ENCODE measurements at regions not wholly inside any gene's neighbourhood (a gene's known extent, or its start where the extent isn't known, plus 50 kb on each side); places are given as distances from the start of the nearest gene placed in this dataset.

DNA sequence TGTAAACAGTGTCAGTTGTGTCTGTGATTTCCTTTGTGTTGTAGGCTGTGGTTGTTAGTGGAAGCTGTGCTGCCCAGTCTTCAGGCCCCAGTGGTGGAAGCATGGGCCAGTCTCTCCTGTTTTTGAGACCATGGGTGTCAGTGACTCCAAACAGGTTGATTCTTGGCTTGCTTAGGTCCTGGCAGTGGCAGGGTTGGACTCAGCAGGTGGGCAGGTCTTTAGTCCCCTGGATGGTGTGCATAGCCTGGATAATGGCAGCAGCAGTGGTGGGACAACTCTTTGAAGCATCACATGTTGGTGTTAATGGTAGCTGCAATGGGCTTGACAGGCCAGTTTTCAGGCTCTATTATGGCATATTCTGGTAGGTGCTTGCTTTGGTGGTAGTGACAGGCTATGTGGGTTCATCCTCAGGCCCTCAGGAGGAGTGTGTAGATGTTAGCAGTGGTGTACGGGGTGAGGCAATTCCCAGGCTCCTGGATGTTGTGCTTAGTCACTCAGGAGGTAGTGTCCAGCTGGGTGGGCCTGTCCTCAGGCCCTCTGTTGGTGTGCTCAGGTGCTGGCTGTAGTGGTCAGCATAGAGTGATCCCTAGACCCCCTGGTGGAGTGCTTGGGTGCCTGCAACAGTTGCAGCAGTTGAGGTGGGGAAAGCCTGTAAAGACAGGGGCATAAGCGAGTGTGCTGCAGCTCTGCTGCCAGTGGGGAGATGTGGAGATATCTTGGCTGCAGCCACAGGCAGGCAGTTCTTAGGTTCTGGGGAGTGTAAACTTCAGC, 596.7 kb downstream of the PDCD6IP start:
- no peaks in the 10 kb centered on the region for H3K27me3 ChIP-seq (replicated peaks)
- TF ChIP-seq, protein P1, sequence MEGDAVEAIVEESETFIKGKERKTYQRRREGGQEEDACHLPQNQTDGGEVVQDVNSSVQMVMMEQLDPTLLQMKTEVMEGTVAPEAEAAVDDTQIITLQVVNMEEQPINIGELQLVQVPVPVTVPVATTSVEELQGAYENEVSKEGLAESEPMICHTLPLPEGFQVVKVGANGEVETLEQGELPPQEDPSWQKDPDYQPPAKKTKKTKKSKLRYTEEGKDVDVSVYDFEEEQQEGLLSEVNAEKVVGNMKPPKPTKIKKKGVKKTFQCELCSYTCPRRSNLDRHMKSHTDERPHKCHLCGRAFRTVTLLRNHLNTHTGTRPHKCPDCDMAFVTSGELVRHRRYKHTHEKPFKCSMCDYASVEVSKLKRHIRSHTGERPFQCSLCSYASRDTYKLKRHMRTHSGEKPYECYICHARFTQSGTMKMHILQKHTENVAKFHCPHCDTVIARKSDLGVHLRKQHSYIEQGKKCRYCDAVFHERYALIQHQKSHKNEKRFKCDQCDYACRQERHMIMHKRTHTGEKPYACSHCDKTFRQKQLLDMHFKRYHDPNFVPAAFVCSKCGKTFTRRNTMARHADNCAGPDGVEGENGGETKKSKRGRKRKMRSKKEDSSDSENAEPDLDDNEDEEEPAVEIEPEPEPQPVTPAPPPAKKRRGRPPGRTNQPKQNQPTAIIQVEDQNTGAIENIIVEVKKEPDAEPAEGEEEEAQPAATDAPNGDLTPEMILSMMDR (IDR thresholded peaks at IDR 0.05; ENCODE audit: low read depth, low read length, missing control alignments), result no peak
- DNase-seq, result no peak
- no peak overlapping the region for H3K27ac ChIP-seq
- no peaks in the 10 kb centered on the region for H3K36me3 ChIP-seq (replicated peaks)
- no peak overlapping the region for H3K4me3 ChIP-seq (ENCODE audit: low read depth, low read length)
- in situ Hi-C loops (cut with HindIII; ENCODE audit: low pct_ligation_motif_present, low sequenced_read_pairs), result no loop called here

DNA sequence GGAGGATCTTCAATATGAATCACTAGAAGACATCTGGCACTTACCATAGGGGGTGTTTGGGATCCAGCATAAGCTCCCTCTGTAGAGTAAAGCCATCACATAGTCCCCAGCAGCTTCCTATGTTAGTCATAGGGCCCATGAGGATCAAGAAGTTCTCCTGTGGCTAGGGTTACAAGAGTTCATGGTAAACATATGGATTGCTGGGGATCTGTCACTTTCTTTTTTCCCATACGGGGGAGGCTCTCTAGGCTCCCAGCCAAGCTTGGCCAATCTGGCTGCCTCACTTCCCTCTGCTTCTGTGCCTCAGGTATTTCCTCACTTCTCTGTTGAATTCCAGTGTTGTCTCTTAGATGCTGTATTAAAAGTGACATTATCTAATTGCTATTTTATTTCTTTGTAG, 597.9 kb downstream of the PDCD6IP start:
- in situ Hi-C loops (cut with HindIII; ENCODE audit: low pct_ligation_motif_present, low sequenced_read_pairs), result no loop called here

DNA sequence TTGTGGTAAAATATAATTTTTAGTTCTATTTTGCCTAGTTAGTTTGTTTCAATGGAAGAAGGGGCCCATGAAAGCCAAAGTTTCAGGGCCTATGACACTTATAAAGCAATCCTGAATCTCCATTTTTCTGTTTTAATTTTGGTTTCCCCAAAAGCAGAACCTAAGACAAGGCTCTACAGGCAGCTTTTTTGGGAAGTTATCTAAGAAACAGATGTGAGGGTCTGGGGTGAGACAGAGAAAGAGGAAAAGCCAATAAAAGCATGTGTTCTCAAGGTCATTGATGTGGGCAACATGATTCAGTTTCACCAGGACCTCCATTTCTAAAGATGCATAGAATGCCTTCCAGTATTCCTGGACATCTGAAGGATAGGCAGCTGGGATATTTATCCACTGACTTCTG, 598.5 kb downstream of the PDCD6IP start:
- no peaks in the 10 kb centered on the region for H3K27me3 ChIP-seq (replicated peaks)
- TF ChIP-seq, protein P1 (IDR thresholded peaks at IDR 0.05; ENCODE audit: low read depth, low read length, missing control alignments), result no peak
- no peak for DNase-seq
- H3K27ac ChIP-seq, result no peak overlapping the region
- in situ Hi-C loops (cut with HindIII; ENCODE audit: low pct_ligation_motif_present, low sequenced_read_pairs), result no loop called here
- H3K36me3 ChIP-seq (replicated peaks), result no peaks in the 10 kb centered on the region
- H3K4me3 ChIP-seq (ENCODE audit: low read depth, low read length), result no peak overlapping the region

More for the DNA sequence above, 597.9 kb downstream of the PDCD6IP start:
- Histone ChIP-seq H3K4me3 (ENCODE audit: low read depth, low read length) (no peak overlapping the region), H3K27me3 (replicated peaks) (no peaks in the 10 kb centered on the region), H3K36me3 (replicated peaks) (no peaks in the 10 kb centered on the region), H3K27ac (no peak overlapping the region)
- DNase-seq, result no peak
- TF ChIP-seq, protein P1 (IDR thresholded peaks at IDR 0.05; ENCODE audit: low read depth, low read length, missing control alignments), result no peak

DNA sequence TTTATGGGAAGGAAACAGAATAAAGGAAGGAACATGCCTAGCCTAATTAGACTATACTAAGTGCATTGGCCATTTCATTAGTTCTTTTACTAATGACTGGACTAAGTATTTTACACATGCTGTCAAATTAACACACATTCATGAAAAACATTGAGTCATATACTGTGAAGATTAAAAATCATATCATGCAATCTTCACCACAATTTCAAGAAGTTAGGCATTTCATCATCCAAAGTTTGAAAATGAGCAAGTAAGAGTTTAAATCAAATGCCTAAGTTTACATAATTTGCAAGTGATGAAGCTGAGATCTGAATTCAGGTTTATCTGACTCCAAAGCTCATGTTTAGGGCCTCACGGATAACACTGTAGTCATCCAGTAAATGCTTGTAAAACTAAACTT, 601.0 kb downstream of the PDCD6IP start:
- TF ChIP-seq, protein P1 (IDR thresholded peaks at IDR 0.05; ENCODE audit: low read depth, low read length, missing control alignments), result no peak
- no peaks in the 10 kb centered on the region for H3K36me3 ChIP-seq (replicated peaks)
- H3K4me3 ChIP-seq (ENCODE audit: low read depth, low read length), result no peak overlapping the region
- no peak for DNase-seq
- in situ Hi-C loops (cut with HindIII; ENCODE audit: low pct_ligation_motif_present, low sequenced_read_pairs), result no loop called here
- H3K27ac ChIP-seq, result no peak overlapping the region
- no peaks in the 10 kb centered on the region for H3K27me3 ChIP-seq (replicated peaks)

DNA sequence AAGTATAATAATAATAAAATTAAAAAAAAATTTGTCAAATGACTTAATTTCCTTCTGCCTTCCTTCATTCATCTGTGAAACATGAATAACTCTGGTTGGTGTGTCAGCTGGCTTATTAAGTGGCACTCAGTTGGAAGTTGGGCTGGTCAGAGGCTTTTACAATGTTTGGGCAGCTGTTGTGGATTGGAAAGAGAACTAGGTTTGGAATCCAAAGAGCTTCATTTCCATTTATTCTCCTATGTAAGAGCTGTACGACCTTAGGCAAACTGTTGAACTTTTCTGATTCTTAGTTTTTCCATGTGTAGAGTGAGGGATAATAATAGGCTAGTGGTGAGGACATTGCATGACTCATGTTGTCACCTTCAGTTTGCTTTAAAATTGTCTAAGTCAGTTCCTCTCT, 606.7 kb downstream of the PDCD6IP start:
- H3K27ac ChIP-seq, result no peak overlapping the region
- DNase-seq, result no peak
- TF ChIP-seq, protein P1 (IDR thresholded peaks at IDR 0.05; ENCODE audit: low read depth, low read length, missing control alignments), result no peak
- H3K4me3 ChIP-seq (ENCODE audit: low read depth, low read length), result no peak overlapping the region
- H3K27me3 ChIP-seq (replicated peaks), result no peaks in the 10 kb centered on the region
- in situ Hi-C loops (cut with HindIII; ENCODE audit: low pct_ligation_motif_present, low sequenced_read_pairs), result no loop called here
- no peaks in the 10 kb centered on the region for H3K36me3 ChIP-seq (replicated peaks)

DNA sequence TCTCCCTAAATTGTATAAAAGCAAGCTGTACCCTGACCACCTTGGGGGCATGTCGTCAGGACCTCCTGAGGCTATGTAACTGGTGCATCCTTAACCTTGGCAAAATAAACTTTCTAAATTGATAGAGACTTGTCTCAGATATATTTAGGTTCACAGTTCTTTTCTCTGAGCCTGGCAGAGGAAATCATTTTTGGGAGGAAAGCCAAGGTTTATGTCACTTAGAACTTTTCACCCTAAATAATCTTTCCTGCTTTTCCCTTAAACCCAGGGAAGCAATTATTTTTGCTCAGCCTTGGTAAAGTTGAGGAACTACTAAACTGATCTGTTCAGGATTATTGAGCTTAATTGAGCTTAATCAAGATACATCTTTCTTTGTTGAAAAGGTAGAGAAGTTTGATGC, 608.9 kb downstream of the PDCD6IP start:
- TF ChIP-seq, protein P1 (IDR thresholded peaks at IDR 0.05; ENCODE audit: low read depth, low read length, missing control alignments), result no peak
- H3K27me3 ChIP-seq (replicated peaks), result no peaks in the 10 kb centered on the region
- DNase-seq, result no peak
- H3K36me3 ChIP-seq (replicated peaks), result no peaks in the 10 kb centered on the region
- in situ Hi-C loops (cut with HindIII; ENCODE audit: low pct_ligation_motif_present, low sequenced_read_pairs), result no loop called here
- no peak overlapping the region for H3K27ac ChIP-seq
- no peak overlapping the region for H3K4me3 ChIP-seq (ENCODE audit: low read depth, low read length)

Measured in brain microvascular endothelial cell (primary cell).